Left hindlimb (tissue), 1 donor: ENCODE measurements at regions not wholly inside any gene's neighbourhood (a gene's known extent, or its start where the extent isn't known, plus 50 kb on each side); places are given as distances from the start of the nearest gene placed in this dataset.

Experiments used
- DNase-seq: peaks from one replicate; pipeline ENCODE4 v3.0.0-alpha.2; 2018

DNA sequence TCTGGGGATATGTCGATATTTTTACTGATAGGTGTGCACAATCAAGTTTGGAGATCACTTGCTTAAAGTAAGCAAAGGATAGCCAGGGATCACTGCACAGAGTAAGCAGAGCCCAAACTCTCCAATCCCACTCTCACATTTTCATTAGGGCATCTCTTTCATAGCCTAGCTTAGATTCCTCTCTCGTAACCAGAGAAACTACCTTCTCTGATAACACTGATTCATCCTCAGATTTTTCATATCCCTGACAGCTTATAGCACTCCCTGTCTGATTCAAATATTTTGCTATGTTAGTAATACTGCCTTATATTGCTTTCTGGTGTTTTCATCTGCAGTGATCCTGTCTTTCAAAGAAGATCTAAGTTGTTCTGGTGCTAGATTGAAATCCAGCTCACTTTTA lies 123.7 kb downstream of the CBLL2 start:
- DNase-seq = no peak

GRCh38 chrX:22397566-22397965 lies 124.9 kb downstream of the CBLL2 start:
- DNase-seq = no peak

DNA sequence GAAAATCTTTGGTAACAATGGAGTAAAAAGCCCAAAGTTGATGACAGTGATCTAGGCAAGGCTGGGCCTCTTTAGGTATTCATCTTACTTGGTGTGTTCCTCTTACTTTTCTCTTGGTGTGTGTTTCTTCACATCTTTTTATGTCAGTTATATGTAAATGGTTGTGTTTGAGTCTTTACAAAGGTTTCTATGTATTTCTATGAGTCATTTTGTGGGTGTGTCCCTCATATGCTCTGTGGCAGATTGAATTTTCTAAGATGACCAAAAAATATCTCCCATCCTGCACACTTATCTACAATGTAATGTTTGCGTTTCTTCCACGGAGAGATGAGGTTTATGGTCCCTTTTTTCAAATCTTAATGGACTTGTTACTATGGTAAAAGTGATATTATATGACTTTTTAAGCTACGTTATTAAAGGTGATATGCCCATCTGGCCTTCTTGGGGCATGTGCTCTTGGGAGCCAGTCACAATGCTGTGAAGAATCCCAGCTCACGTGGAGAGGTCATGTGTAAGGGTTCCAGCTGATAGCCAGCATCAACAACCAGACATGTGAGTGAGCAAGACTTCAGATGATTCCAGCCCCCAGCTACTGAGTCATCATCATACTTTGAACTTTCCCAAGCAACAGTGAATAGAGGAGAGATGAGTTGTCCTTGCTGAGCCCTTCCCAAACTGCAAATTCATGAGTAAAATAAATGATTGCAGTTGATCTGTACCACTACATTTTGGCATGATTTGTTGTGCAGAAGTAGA lies 126.9 kb downstream of the CBLL2 start:
- no peak for DNase-seq

- no peak for DNase-seq
Observed at GRCh38 chrX:22404297-22404696, 131.6 kb downstream of the CBLL2 start.

DNA sequence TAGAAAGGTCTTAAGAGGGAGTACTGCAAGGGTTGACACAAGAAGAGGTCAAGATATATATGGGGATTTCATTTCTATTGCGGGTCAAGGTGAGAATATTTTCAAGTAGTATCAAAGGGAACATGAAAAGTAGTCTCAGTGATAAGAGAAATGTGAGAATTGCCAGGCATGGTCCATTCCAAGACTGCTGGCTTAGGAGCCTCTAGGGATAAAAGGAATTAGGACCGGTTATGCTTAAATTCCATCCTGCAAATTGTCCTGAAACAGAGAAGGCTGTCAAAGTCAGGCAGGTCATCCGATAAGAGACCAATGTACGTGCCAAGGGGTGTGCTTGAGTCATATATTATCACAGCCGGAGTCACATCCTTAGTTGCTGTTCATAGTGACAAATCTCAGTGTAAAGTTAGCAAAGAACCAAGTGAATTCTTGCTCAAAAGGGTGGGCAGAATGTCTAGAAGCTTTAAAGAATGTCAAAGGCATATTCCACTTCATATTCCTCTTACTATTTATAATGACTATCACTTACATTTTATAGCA lies 133.6 kb downstream of the CBLL2 start:
- DNase-seq = no peak

GRCh38 chrX:22409418-22409817 lies 136.7 kb downstream of the CBLL2 start:
- no peak for DNase-seq

DNA sequence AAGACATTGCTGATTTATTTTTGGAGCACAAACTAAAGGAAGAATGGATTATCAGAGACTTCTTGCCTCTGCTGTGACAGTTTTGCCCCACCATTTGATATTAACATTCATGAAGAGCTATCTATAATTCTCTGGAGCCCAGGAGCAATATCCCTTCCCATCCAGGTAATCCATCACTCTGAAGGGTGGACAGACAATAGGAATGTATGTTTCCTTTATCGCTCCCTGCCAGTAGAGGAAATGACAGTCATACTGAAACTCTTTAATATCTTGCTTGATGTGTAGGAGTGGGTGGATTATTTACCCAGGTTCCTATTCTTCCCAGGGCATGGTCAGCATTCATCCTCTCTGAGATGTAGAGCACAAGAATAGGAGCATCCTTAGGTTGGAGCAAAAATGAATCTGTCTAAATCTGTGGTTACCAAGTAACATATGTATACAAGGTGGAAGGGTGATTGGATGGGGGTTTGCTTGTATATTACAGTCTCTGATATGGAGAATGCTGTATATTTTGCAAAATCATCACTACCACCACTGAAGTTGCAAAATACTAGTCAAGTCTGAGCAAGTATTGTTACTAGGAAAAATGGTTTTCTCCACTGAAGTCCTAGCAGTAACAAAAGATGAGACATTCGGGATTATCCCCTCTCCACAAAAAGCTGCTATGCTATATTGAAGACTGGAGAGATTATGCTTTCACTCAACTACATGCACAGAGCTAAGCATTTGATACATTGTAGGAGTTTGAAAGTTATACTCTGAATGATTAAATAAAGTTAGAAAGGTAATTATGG lies 151.6 kb downstream of the CBLL2 start:
- DNase-seq = no peak

DNA sequence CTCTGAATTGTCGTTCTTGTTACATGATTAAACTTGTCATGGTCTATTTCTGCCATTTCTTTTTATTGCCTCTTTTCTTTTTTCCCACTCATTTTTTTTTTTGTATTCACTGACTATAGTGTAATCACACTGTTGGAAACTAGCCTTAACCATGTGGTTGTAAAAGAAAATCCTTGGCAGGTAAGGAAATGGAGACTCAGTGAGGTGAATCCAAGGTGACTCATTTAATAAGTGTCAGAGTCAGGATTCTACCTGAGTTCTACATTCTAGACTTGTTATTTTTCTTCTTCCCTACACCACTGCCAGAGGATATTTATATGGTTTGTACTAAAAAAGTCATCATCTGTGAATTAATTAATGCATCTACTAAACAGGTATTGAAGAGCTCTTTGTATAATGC lies 152.2 kb downstream of the CBLL2 start:
- no peak for DNase-seq

GRCh38 chrX:22429704-22430103 lies 157.0 kb downstream of the CBLL2 start:
- no peak for DNase-seq

GRCh38 chrX:22430701-22431100 lies 158.0 kb downstream of the CBLL2 start:
- no peak for DNase-seq

GRCh38 chrX:22433292-22434070 lies 160.8 kb downstream of the CBLL2 start:
- no peak for DNase-seq

DNA sequence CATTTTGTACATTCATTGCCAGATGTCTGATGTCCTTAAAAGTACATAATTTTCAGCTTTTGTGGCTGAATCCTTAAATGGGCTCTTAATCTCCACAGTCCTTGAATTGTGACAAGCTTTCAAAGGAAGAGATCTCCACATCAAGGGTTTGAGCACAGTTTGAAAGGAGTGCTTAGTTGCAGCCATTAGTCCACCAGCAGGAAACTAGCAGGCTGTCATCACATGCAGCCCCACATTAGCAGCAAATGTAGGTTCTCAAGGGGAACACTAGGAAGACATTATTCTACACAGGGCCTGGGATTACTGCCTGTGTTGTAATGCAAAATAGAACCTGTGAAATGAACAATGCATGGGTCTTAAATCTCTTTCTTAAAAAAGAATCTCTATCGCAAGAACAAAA lies 173.2 kb downstream of the CBLL2 start:
- no peak for DNase-seq

- DNase-seq = no peak
Observed at GRCh38 chrX:22462959-22463358, 190.2 kb downstream of the CBLL2 start.

DNA sequence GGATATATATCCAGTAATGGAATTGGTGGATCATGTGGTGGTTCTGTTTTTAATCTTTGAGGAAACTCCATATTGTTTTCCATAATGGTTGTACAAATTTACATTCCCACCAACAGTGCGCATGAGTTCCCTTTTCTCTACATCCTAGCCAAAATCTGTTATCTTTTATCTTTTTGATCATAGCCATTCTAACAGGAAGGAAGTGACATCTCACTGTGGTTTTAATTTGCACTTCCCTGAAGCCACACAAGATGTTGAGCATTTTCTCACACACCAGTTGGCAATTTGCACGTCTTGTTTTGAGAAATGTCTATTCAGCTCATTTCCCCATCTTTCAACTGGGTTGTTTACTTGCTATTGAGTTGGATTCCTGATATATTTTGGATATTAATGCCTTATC lies 194.9 kb downstream of the CBLL2 start:
- no peak for DNase-seq

DNA sequence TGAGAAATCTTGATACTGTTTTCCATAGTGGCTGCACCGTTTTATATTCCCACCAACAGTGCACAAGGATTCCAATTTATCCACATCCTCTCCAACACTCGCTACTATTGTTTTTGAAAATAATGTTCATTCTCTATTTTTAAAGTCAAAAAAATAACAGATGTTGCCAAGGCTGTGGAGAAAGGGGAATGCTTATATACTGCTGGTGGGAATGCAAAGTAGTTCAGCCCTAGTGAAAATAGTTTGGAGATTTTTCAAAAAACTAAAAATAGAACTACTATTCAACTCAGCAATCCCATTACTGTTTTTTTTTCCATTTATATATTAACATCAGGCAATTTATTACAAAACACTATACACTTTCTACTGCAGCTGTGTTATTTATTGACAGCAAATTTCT lies 208.7 kb downstream of the CBLL2 start:
- DNase-seq = no peak

DNA sequence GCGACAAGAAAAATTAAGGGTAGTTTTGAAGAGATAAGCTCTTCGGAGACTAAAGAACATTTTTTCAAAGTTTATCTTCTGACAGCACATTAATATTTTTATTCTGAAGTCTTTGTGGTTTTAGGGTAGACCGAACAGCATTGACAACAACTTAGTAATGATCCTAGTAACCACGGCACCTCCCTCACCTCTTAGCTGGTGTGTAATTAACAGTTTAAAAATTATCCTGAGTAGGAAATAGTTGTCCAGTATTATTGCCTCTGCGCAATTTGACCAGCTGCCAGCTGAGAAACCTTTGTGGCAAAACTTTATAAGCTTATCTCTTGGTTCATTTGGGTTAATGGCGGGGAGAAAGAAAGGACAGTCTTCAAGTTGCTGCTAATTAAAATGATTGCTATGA lies 213.6 kb downstream of the CBLL2 start:
- no peak for DNase-seq

DNA sequence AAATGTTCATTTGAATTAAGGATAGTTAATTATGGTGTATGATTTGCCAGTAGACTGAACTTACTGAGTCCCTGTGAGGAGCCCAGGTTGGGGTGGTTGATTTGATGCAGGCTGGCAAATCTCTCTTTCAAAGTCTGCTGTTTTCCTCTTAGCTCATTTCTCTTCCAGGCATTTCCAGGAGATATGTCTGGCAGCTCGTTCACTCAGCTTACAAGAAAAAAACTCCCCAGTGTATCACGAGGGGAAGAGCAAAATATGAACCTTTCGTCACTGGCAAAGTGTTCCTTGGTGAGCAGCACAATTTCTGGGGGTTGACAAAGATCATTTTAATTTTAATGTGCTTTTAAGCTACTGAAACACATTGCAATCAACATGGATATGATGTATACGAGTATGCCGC lies 244.2 kb downstream of the CBLL2 start:
- no peak for DNase-seq

DNA sequence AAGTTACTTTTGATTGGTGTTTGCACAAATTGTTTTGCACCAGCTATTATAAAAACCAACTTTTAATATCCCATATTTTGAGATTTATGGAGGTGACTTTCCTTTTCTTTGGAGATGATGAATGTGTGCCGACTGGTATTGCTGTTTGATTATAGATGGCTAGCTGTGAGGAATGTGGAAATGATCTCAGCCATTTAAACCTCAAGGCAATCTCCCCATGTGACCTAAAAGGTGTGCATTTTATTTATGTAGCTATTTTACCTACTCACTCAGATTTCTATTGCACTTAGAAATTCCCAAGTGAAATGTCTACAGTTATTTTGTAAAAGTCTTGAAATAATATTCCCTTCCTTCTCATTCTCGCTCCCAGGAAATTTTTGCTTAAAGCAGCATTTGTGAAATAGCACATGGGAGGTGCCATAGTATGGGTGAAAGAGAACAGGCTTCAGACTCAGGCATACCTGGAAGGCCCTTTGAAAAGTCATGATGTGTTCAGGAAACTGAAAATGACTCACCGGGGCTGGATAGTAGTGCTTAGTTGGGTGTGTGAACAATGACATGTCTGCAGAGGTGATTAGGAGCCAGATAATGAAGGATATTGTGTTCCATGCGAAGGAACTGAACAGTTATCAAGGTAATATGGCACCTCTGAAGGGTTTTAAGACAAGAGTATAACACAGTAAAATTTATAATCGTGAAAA lies 247.6 kb downstream of the CBLL2 start:
- DNase-seq = no peak

- DNase-seq = no peak
Observed at GRCh38 chrX:22526339-22526738, 253.6 kb downstream of the CBLL2 start.

DNA sequence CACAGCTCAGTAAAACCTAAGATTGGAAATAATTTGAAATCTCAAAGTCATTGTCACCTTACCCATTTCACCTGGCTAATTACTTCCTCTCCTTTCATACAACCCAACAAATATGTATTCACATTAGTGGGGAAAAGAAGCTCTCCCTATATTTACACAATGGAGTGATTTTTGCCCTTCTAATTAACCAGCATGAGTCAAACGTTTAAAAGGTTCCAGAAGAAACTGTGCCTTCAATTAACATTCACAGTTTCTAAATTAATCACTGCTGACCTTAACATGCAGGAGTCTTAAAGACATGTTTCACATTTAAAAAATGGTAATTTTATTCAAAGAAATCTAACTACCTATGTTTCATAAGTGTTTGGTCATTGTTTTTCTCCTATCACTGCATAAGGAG lies 254.6 kb downstream of the CBLL2 start:
- no peak for DNase-seq

DNA sequence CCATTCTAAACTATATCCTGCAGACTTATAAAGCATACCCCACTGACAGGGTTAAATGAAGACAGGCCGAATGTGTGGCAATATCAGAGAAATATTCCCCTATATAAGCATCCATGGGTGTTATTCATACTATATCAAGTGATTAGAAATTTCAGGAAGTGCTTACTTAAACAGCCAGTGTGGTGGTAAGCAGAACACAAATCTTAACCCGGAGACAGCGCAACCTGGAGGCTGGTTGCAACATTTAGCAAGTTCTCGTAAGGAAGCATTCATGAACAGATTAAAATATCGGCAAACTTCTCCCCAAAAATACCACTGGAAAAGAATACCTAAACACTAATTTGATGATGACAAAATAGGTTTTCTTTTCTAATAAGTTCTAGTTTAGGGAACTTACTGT lies 261.2 kb downstream of the CBLL2 start:
- no peak for DNase-seq

- DNase-seq = peak; percentile 36
Observed at GRCh38 chrX:22534643-22535042, 261.9 kb downstream of the CBLL2 start.
